ENCODE measurements at regions not wholly inside any gene's neighbourhood (a gene's known extent, or its start where the extent isn't known, plus 50 kb on each side); places are given as distances from the start of the nearest gene placed in this dataset.

DNA sequence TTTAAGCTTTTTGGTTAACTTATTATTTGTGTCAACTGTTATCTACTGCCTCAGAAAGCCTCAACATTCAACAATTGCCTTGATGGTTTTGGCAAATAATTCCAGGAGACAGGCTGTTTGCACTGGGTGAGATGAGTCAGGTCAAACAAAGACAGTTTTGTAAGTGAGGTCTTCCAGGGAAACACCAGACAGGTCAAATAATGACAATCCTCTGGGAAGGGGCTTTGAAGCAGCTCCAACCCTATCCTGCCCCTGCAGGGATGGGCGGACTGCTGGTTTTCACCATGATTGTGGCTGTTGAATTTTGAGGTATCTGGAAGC lies 79.4 kb upstream of the PRR23E start (continued):
- TF ChIP-seq MEIS2 (CRISPR knock-in tag; IDR thresholded peaks at IDR 0.05) (no peak), ZC3H4 (CRISPR knock-in tag; IDR thresholded peaks at IDR 0.05; ENCODE audit: borderline replicate concordance) (no peak), PHF8 (CRISPR knock-in tag; IDR thresholded peaks at IDR 0.05) (no peak), ZNF296 (CRISPR knock-in tag; conservative IDR thresholded peaks at IDR 0.05) (no peak), SCMH1 (CRISPR knock-in tag; IDR thresholded peaks at IDR 0.05; ENCODE audit: borderline replicate concordance) (no peak), YEATS2 (CRISPR knock-in tag; IDR thresholded peaks at IDR 0.05; ENCODE audit: borderline replicate concordance) (no peak), ZNF501 (CRISPR knock-in tag; IDR thresholded peaks at IDR 0.05) (no peak), NAIF1 (CRISPR knock-in tag; IDR thresholded peaks at IDR 0.05; ENCODE audit: borderline replicate concordance) (no peak), ZSCAN25 (CRISPR knock-in tag; IDR thresholded peaks at IDR 0.05) (no peak), XBP1 (CRISPR knock-in tag; IDR thresholded peaks at IDR 0.05) (no peak), ZNF749 (CRISPR knock-in tag; IDR thresholded peaks at IDR 0.05; ENCODE audit: borderline replicate concordance) (no peak), ZNF550 (CRISPR knock-in tag; IDR thresholded peaks at IDR 0.05; ENCODE audit: borderline replicate concordance) (no peak), ASH2L (IDR thresholded peaks at IDR 0.05; ENCODE audit: insufficient read length, low read depth, low read length) (peak; percentile 29)
- TF ChIP-seq, protein P1, sequence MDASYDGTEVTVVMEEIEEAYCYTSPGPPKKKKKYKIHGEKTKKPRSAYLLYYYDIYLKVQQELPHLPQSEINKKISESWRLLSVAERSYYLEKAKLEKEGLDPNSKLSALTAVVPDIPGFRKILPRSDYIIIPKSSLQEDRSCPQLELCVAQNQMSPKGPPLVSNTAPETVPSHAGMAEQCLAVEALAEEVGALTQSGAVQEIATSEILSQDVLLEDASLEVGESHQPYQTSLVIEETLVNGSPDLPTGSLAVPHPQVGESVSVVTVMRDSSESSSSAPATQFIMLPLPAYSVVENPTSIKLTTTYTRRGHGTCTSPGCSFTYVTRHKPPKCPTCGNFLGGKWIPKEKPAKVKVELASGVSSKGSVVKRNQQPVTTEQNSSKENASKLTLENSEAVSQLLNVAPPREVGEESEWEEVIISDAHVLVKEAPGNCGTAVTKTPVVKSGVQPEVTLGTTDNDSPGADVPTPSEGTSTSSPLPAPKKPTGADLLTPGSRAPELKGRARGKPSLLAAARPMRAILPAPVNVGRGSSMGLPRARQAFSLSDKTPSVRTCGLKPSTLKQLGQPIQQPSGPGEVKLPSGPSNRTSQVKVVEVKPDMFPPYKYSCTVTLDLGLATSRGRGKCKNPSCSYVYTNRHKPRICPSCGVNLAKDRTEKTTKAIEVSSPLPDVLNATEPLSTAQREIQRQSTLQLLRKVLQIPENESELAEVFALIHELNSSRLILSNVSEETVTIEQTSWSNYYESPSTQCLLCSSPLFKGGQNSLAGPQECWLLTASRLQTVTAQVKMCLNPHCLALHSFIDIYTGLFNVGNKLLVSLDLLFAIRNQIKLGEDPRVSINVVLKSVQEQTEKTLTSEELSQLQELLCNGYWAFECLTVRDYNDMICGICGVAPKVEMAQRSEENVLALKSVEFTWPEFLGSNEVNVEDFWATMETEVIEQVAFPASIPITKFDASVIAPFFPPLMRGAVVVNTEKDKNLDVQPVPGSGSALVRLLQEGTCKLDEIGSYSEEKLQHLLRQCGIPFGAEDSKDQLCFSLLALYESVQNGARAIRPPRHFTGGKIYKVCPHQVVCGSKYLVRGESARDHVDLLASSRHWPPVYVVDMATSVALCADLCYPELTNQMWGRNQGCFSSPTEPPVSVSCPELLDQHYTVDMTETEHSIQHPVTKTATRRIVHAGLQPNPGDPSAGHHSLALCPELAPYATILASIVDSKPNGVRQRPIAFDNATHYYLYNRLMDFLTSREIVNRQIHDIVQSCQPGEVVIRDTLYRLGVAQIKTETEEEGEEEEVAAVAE (CRISPR knock-in tag; IDR thresholded peaks at IDR 0.05; ENCODE audit: borderline replicate concordance), result no peak
- TF ChIP-seq, protein P2, sequence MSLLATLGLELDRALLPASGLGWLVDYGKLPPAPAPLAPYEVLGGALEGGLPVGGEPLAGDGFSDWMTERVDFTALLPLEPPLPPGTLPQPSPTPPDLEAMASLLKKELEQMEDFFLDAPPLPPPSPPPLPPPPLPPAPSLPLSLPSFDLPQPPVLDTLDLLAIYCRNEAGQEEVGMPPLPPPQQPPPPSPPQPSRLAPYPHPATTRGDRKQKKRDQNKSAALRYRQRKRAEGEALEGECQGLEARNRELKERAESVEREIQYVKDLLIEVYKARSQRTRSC (CRISPR knock-in tag; IDR thresholded peaks at IDR 0.05; ENCODE audit: low read depth), result no peak
- TF ChIP-seq, protein P3, sequence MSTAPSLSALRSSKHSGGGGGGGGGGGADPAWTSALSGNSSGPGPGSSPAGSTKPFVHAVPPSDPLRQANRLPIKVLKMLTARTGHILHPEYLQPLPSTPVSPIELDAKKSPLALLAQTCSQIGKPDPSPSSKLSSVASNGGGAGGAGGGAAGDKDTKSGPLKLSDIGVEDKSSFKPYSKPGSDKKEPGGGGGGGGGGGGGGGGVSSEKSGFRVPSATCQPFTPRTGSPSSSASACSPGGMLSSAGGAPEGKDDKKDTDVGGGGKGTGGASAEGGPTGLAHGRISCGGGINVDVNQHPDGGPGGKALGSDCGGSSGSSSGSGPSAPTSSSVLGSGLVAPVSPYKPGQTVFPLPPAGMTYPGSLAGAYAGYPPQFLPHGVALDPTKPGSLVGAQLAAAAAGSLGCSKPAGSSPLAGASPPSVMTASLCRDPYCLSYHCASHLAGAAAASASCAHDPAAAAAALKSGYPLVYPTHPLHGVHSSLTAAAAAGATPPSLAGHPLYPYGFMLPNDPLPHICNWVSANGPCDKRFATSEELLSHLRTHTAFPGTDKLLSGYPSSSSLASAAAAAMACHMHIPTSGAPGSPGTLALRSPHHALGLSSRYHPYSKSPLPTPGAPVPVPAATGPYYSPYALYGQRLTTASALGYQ (CRISPR knock-in tag; IDR thresholded peaks at IDR 0.05), result peak; percentile 76
- TF ChIP-seq, protein P4, sequence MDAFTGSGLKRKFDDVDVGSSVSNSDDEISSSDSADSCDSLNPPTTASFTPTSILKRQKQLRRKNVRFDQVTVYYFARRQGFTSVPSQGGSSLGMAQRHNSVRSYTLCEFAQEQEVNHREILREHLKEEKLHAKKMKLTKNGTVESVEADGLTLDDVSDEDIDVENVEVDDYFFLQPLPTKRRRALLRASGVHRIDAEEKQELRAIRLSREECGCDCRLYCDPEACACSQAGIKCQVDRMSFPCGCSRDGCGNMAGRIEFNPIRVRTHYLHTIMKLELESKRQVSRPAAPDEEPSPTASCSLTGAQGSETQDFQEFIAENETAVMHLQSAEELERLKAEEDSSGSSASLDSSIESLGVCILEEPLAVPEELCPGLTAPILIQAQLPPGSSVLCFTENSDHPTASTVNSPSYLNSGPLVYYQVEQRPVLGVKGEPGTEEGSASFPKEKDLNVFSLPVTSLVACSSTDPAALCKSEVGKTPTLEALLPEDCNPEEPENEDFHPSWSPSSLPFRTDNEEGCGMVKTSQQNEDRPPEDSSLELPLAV (CRISPR knock-in tag; conservative IDR thresholded peaks at IDR 0.05; ENCODE audit: low read depth), result no peak
- TF ChIP-seq, protein P5, sequence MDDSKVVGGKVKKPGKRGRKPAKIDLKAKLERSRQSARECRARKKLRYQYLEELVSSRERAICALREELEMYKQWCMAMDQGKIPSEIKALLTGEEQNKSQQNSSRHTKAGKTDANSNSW (CRISPR knock-in tag; IDR thresholded peaks at IDR 0.05; ENCODE audit: borderline replicate concordance), result no peak
- TF ChIP-seq, protein P6, sequence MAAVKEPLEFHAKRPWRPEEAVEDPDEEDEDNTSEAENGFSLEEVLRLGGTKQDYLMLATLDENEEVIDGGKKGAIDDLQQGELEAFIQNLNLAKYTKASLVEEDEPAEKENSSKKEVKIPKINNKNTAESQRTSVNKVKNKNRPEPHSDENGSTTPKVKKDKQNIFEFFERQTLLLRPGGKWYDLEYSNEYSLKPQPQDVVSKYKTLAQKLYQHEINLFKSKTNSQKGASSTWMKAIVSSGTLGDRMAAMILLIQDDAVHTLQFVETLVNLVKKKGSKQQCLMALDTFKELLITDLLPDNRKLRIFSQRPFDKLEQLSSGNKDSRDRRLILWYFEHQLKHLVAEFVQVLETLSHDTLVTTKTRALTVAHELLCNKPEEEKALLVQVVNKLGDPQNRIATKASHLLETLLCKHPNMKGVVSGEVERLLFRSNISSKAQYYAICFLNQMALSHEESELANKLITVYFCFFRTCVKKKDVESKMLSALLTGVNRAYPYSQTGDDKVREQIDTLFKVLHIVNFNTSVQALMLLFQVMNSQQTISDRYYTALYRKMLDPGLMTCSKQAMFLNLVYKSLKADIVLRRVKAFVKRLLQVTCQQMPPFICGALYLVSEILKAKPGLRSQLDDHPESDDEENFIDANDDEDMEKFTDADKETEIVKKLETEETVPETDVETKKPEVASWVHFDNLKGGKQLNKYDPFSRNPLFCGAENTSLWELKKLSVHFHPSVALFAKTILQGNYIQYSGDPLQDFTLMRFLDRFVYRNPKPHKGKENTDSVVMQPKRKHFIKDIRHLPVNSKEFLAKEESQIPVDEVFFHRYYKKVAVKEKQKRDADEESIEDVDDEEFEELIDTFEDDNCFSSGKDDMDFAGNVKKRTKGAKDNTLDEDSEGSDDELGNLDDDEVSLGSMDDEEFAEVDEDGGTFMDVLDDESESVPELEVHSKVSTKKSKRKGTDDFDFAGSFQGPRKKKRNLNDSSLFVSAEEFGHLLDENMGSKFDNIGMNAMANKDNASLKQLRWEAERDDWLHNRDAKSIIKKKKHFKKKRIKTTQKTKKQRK (IDR thresholded peaks at IDR 0.05; ENCODE audit: low read length), result no peak
